Progenitor cell of endocrine pancreas (in vitro differentiated cells): ENCODE measurements at regions not wholly inside any gene's neighbourhood (a gene's known extent, or its start where the extent isn't known, plus 50 kb on each side); places are given as distances from the start of the nearest gene placed in this dataset.

Experiments used
- DNase-seq: peaks from one replicate; pipeline ENCODE4 v3.0.0; 2021; ENCODE audit warnings: low spot score; ENCODE audit not compliant: unreplicated experiment
- H3K27ac Mint-ChIP-seq: 2 replicates; pipeline ENCODE4 v1.8.0; 2021; ENCODE audit warnings: mild to moderate bottlenecking, moderate library complexity, mixed read lengths
- H3K27me3 Mint-ChIP-seq: 2 replicates; pipeline ENCODE4 v1.8.0; 2021; ENCODE audit warnings: mixed read lengths
- H3K36me3 Mint-ChIP-seq: 2 replicates; pipeline ENCODE4 v1.8.0; 2022; ENCODE audit warnings: mixed read lengths; ENCODE audit not compliant: insufficient read depth
- H3K4me1 Mint-ChIP-seq: 2 replicates; pipeline ENCODE4 v1.8.0; 2021; ENCODE audit warnings: low read depth, mixed read lengths
- H3K4me3 Mint-ChIP-seq: 2 replicates; pipeline ENCODE4 v1.8.0; 2021; ENCODE audit warnings: low read depth, mild to moderate bottlenecking, moderate library complexity, mixed read lengths
- H3K9me3 Mint-ChIP-seq: 2 replicates; pipeline ENCODE4 v1.8.0; 2021; ENCODE audit warnings: low read depth, mixed read lengths
- CTCF ChIP-seq: fragments of 200-600 bp; sonication (generic); IDR thresholded peaks from one replicate; pipeline ENCODE4 v1.5.0; 2021; ENCODE audit warnings: antibody characterized with exemption, mild to moderate bottlenecking; ENCODE audit not compliant: unreplicated experiment

- no peak for TF ChIP-seq CTCF
- Mint-ChIP-seq H3K27me3 (peaks cover 14% of the 10 kb centered on the region), H3K4me1 (peaks cover 8% of the 10 kb centered on the region), H3K27ac (no peak overlapping the region), H3K4me3 (no peak overlapping the region), H3K36me3 (no peaks in the 10 kb centered on the region), H3K9me3 (no peaks in the 10 kb centered on the region)
- DNase-seq: no peak
These were observed 304.0 kb upstream of the PITX2 start for GRCh38 chr4:110926841-110927400.

GRCh38 chr4:110933341-110933740, 310.5 kb upstream of the PITX2 start:
- Mint-ChIP-seq H3K9me3 (no peaks in the 10 kb centered on the region), H3K36me3 (no peaks in the 10 kb centered on the region), H3K4me1 (peaks cover 2% of the 10 kb centered on the region), H3K27me3 (peaks cover 7% of the 10 kb centered on the region), H3K4me3 (no peak overlapping the region), H3K27ac (no peak overlapping the region)
- DNase-seq: no peak
- no peak for TF ChIP-seq CTCF

- no peak for TF ChIP-seq CTCF
- no peak overlapping the region for H3K27ac Mint-ChIP-seq
- peaks cover 10% of the 10 kb centered on the region for H3K4me1 Mint-ChIP-seq
- H3K9me3 Mint-ChIP-seq: no peaks in the 10 kb centered on the region
- no peak for DNase-seq
- H3K36me3 Mint-ChIP-seq: no peaks in the 10 kb centered on the region
- H3K27me3 Mint-ChIP-seq: no peaks in the 10 kb centered on the region
- no peak overlapping the region for H3K4me3 Mint-ChIP-seq
These were observed 321.6 kb upstream of the PITX2 start for GRCh38 chr4:110944501-110944900.

GRCh38 chr4:110945600-110945999, 322.7 kb upstream of the PITX2 start:
- Mint-ChIP-seq H3K27ac (no peak overlapping the region), H3K27me3 (no peaks in the 10 kb centered on the region), H3K36me3 (no peaks in the 10 kb centered on the region), H3K9me3 (no peaks in the 10 kb centered on the region), H3K4me1 (peaks cover 4% of the 10 kb centered on the region), H3K4me3 (no peak overlapping the region)
- no peak for DNase-seq
- no peak for TF ChIP-seq CTCF

GRCh38 chr4:110949542-110949941, 326.7 kb upstream of the PITX2 start:
- no peak overlapping the region for H3K27ac Mint-ChIP-seq
- no peak for TF ChIP-seq CTCF
- peaks cover 5% of the 10 kb centered on the region for H3K4me1 Mint-ChIP-seq

More at GRCh38 chr4:110949542-110949941, 326.7 kb upstream of the PITX2 start:
- Mint-ChIP-seq H3K27me3 (no peaks in the 10 kb centered on the region), H3K36me3 (no peaks in the 10 kb centered on the region), H3K4me3 (no peak overlapping the region), H3K9me3 (no peaks in the 10 kb centered on the region)
- no peak for DNase-seq
